ENCODE measurements at regions not wholly inside any gene's neighbourhood (a gene's known extent, or its start where the extent isn't known, plus 50 kb on each side); places are given as distances from the start of the nearest gene placed in this dataset.

DNA sequence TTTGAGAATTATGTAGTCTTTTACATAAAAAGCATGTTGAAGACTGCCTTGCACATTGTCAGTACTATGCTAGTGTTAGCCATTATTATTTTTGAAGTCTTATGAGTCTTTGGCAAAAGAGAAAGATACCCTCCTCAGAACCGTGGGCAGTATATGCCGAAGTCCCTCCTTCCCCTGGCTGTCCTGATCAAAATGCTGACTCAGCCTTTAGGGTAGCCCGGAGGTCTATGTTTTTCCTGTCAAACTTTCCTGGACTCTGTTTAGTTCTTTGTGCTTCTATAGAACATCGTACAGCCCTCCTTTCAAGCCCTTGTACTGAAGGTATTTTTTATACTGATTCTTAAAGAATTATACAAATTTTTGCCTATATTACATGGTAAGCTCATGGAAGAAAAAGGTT lies 264.7 kb upstream of the ATP5MC3 start:
- H3K4me3 ChIP-seq (ENCODE audit: low read depth, low read length), result no peak overlapping the region
- TF ChIP-seq, protein P1, sequence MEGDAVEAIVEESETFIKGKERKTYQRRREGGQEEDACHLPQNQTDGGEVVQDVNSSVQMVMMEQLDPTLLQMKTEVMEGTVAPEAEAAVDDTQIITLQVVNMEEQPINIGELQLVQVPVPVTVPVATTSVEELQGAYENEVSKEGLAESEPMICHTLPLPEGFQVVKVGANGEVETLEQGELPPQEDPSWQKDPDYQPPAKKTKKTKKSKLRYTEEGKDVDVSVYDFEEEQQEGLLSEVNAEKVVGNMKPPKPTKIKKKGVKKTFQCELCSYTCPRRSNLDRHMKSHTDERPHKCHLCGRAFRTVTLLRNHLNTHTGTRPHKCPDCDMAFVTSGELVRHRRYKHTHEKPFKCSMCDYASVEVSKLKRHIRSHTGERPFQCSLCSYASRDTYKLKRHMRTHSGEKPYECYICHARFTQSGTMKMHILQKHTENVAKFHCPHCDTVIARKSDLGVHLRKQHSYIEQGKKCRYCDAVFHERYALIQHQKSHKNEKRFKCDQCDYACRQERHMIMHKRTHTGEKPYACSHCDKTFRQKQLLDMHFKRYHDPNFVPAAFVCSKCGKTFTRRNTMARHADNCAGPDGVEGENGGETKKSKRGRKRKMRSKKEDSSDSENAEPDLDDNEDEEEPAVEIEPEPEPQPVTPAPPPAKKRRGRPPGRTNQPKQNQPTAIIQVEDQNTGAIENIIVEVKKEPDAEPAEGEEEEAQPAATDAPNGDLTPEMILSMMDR (conservative IDR thresholded peaks at IDR 0.05; ENCODE audit: low read depth, low read length), result no peak
- DNase-seq (ENCODE audit: low read depth), result no peak

DNA sequence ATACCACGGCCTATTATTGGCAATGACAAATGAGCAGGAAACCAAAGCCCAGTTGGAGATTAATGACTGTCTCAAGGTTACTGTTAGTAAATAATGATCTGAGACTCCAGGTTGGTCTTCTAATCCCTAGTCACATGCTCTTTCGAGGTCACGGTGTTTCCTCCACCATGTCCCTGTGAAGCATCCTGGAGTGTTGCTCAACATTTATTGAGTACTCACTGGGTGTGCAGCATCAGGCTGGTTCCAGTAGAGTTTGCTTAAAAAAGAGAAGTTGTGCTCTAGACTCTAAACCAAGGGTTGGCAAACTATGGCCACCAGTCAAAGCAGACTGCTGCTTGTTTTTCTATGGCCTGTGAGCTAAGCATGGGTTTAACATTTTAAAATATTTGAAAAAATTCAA lies 263.8 kb upstream of the ATP5MC3 start:
- TF ChIP-seq, protein P1 (conservative IDR thresholded peaks at IDR 0.05; ENCODE audit: low read depth, low read length), result no peak
- DNase-seq (ENCODE audit: low read depth), result no peak
- H3K4me3 ChIP-seq (ENCODE audit: low read depth, low read length), result no peak overlapping the region

DNA sequence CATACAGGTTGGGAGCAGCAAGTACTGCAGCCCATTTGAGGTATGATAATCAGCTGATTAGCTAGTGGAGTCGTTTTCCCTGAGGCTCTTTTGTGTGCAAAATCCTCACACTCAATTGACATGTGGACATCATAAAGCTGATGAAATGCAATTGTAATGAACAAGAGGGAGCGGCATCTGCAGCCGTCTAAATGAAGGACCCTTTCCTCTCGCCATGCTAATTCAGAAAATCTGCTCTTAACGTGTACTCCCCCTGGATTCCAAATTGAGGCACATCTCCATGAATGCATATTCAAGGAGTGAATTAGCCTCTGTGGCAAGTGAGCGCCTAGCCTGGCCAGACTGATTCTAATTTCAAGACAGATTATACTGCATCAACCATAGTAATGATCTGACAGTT lies 260.9 kb upstream of the ATP5MC3 start:
- DNase-seq (ENCODE audit: low read depth), result no peak
- H3K4me3 ChIP-seq (ENCODE audit: low read depth, low read length), result no peak overlapping the region
- TF ChIP-seq, protein P1 (conservative IDR thresholded peaks at IDR 0.05; ENCODE audit: low read depth, low read length), result no peak

DNA sequence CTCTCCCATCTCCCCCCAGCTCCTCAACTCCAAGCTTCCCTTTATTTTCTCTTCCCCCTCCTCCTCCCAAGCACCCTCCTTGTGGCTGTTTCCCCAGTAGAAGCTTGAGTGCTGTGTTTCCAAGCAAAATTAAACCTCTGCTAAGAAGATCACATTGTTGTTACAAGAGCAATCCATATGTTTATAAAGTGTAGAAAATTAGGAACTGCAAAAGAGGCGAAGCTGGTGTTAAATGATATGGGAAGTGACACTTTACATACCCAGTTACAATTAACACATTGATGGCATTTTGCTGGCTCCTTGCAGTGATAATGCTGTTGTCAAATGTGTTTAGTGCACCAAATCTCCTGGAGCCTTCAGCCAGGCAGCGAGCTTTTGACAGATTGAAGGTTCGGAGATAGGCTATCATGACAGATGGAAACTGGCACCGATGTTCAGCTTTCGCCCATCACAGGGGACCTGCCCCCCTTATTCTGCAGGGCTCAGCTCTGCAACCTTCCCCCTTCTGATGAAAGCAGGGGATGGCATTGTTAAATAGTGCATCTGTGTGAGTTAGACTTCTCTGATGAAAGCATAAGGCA lies 259.8 kb upstream of the ATP5MC3 start:
- H3K4me3 ChIP-seq (ENCODE audit: low read depth, low read length), result no peak overlapping the region
- TF ChIP-seq, protein P1 (conservative IDR thresholded peaks at IDR 0.05; ENCODE audit: low read depth, low read length), result no peak
- DNase-seq (ENCODE audit: low read depth), result no peak

DNA sequence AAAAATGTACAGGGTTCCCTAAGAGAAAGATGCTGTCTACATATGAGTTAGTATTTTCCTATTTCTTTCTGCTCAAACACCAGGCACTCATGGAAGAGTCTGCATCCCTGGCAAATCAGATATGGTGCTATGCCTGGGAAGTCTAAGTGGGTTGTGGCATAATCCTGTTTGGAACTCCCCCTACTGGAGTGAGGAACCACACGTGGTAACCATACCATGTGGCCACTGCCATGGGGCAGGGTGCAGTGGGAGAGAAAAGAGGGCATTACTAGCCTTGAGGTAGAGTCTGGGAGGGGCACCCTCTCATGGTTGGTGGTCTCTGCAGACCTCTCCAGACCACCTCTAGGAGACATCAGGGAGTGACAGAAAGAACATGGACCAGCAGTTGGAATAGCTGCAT lies 257.9 kb upstream of the ATP5MC3 start:
- no peak overlapping the region for H3K4me3 ChIP-seq (ENCODE audit: low read depth, low read length)
- DNase-seq (ENCODE audit: low read depth), result no peak
- TF ChIP-seq, protein P1 (conservative IDR thresholded peaks at IDR 0.05; ENCODE audit: low read depth, low read length), result no peak

DNA sequence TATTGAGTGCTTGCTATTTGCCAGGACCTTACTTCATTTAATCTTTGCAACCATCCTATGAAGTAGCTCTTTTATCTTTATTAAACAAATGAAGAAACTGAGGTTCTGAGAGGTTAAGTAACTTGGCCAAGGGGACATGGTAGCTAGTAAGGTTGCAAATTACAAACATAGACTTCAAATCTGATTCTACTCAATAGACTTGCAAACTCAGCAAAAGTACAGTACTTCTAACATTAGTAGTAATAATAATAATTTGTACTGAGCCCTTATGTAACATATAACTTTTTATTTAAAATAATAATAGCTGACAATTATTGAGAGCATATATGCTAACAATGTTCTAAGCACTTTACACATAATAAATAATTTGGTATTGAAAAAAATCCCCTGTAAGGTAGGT lies 255.7 kb upstream of the ATP5MC3 start:
- no peak for DNase-seq (ENCODE audit: low read depth)
- no peak overlapping the region for H3K4me3 ChIP-seq (ENCODE audit: low read depth, low read length)
- TF ChIP-seq, protein P1 (conservative IDR thresholded peaks at IDR 0.05; ENCODE audit: low read depth, low read length), result no peak

DNA sequence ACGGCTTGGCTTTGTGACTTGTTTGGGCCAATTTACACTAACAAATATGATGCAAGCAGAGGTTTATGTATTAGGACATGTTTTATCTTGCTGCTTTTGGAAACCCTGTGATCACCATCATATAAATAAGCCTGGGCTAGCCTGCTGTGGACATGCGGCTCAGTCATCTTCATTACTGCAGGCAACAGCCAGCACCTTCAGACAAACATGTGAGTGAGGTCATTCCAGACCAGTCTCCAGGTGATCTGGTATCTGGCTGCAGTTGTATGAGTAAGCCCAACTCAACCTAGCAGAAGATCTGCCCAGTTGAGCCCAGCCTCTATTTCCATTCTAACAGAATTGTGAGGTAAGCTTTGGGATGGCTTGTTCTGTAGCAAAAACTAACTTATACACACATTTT lies 254.6 kb upstream of the ATP5MC3 start:
- TF ChIP-seq, protein P1 (conservative IDR thresholded peaks at IDR 0.05; ENCODE audit: low read depth, low read length), result no peak
- H3K4me3 ChIP-seq (ENCODE audit: low read depth, low read length), result no peak overlapping the region

More for the DNA sequence above, 254.6 kb upstream of the ATP5MC3 start:
- DNase-seq (ENCODE audit: low read depth), result no peak
